Uterus (tissue), 2 donors: ENCODE measurements at regions not wholly inside any gene's neighbourhood (a gene's known extent, or its start where the extent isn't known, plus 50 kb on each side); places are given as distances from the start of the nearest gene placed in this dataset.

Source experiments
- POLR2A ChIP-seq, 2 donors: fragments of 450-650 bp; IDR thresholded peaks; one replicate each; pipeline ENCODE4 v1.6.1; 2016; ENCODE audit warnings: antibody characterized with exemption in 2 of 2, mild to moderate bottlenecking in 1 of 2, moderate library complexity in 1 of 2
- TF ChIP-seq, protein P1 (sequence below), 4 experiments: fragments of 200-600 bp in 2 of 4; fragments of 450-650 bp in 2 of 4; sonication (generic) in 2 of 4; IDR thresholded peaks; one replicate each; pipeline ENCODE4 v1.5.1; 2016 to 2019; ENCODE audit warnings: antibody characterized with exemption in 4 of 4, mild to moderate bottlenecking in 2 of 4, moderate library complexity in 1 of 4

GRCh38 chr14:62308316-62308715, 546.1 kb downstream of the SNAPC1 start:
- TF ChIP-seq, protein P1, sequence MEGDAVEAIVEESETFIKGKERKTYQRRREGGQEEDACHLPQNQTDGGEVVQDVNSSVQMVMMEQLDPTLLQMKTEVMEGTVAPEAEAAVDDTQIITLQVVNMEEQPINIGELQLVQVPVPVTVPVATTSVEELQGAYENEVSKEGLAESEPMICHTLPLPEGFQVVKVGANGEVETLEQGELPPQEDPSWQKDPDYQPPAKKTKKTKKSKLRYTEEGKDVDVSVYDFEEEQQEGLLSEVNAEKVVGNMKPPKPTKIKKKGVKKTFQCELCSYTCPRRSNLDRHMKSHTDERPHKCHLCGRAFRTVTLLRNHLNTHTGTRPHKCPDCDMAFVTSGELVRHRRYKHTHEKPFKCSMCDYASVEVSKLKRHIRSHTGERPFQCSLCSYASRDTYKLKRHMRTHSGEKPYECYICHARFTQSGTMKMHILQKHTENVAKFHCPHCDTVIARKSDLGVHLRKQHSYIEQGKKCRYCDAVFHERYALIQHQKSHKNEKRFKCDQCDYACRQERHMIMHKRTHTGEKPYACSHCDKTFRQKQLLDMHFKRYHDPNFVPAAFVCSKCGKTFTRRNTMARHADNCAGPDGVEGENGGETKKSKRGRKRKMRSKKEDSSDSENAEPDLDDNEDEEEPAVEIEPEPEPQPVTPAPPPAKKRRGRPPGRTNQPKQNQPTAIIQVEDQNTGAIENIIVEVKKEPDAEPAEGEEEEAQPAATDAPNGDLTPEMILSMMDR (IDR thresholded peaks at IDR 0.05): no peak
- no peak for TF ChIP-seq POLR2A (IDR thresholded peaks at IDR 0.05)
